GM23338 (cell line): ENCODE measurements at regions not wholly inside any gene's neighbourhood (a gene's known extent, or its start where the extent isn't known, plus 50 kb on each side); places are given as distances from the start of the nearest gene placed in this dataset.
A peak's percentile ranks its signal among the peaks of the same experiment; 100 is the strongest.

Source experiments
- ATAC-seq: fragments of 200-7000 bp; cut with Tn5 transposase; 3 replicates; pipeline ENCODE4 v1.9.1; 2020
- DNase-seq: peaks from one replicate; pipeline ENCODE4 v3.0.0-alpha.2; 2015; ENCODE audit warnings: low spot score
- H2AFZ ChIP-seq: fragments of 200-600 bp; sonication (generic); 2 replicates; pipeline ENCODE4 v1.8.0; 2016; ENCODE audit warnings: antibody characterized with exemption, mild to moderate bottlenecking, moderate library complexity
- H3F3A ChIP-seq: fragments of 200-600 bp; sonication (generic); replicated peaks from 2 replicates; pipeline ENCODE4 v1.8.0; 2017; ENCODE audit warnings: antibody characterized with exemption, mixed run types, low read depth
- H3K27ac ChIP-seq: fragments of 200-600 bp; sonication (generic); 2 replicates; pipeline ENCODE4 v1.6.1; 2016; ENCODE audit warnings: low read depth
- H3K27me3 ChIP-seq: fragments of 200-600 bp; sonication (generic); 2 replicates; pipeline ENCODE4 v1.8.0; 2016; ENCODE audit warnings: mild to moderate bottlenecking, mixed run types, moderate library complexity; ENCODE audit not compliant: insufficient read depth
- H3K36me3 ChIP-seq: fragments of 200-600 bp; sonication (generic); 2 replicates; pipeline ENCODE4 v1.8.0; 2016; ENCODE audit warnings: mild to moderate bottlenecking; ENCODE audit not compliant: insufficient read depth
- H3K4me1 ChIP-seq: fragments of 200-600 bp; sonication (generic); 2 replicates; pipeline ENCODE4 v1.8.0; 2016; ENCODE audit warnings: mild to moderate bottlenecking, moderate library complexity; ENCODE audit not compliant: insufficient read depth
- H3K4me2 ChIP-seq: fragments of 200-600 bp; sonication (generic); 2 replicates; pipeline ENCODE4 v1.7.1; 2017; ENCODE audit warnings: mixed run types
- H3K4me3 ChIP-seq: fragments of 200-600 bp; sonication (generic); 2 replicates; pipeline ENCODE4 v1.6.1; 2016; ENCODE audit warnings: mixed run types
- H3K79me2 ChIP-seq: fragments of 200-600 bp; sonication (generic); replicated peaks from 2 replicates; pipeline ENCODE4 v1.8.0; 2017; ENCODE audit warnings: mild to moderate bottlenecking; ENCODE audit not compliant: insufficient read depth
- H3K9me2 ChIP-seq: fragments of 200-600 bp; sonication (generic); 2 replicates; pipeline ENCODE4 v1.8.0; 2017; ENCODE audit not compliant: insufficient read depth
- H4K20me1 ChIP-seq: fragments of 200-600 bp; sonication (generic); replicated peaks from 2 replicates; pipeline ENCODE4 v1.8.0; 2017; ENCODE audit warnings: mild to moderate bottlenecking; ENCODE audit not compliant: insufficient read depth
- H3K27ac Mint-ChIP-seq: 2 replicates; pipeline ENCODE4 v1.8.0; 2020; ENCODE audit warnings: inconsistent platforms, mild to moderate bottlenecking, moderate library complexity, mixed read lengths
- H3K27me3 Mint-ChIP-seq: 3 replicates; pipeline ENCODE4 v1.8.0; 2022; ENCODE audit warnings: low read depth, mild to moderate bottlenecking, moderate library complexity, mixed read lengths, inconsistent platforms; ENCODE audit not compliant: insufficient read depth, poor library complexity
- H3K36me3 Mint-ChIP-seq: 3 replicates; pipeline ENCODE4 v1.8.0; 2021; ENCODE audit warnings: low read depth, mild to moderate bottlenecking, inconsistent platforms, moderate library complexity, mixed read lengths
- H3K4me1 Mint-ChIP-seq: 3 replicates; pipeline ENCODE4 v1.8.0; 2020; ENCODE audit warnings: mild to moderate bottlenecking, inconsistent platforms, mixed read lengths
- H3K4me3 Mint-ChIP-seq: 3 replicates; pipeline ENCODE4 v1.8.0; 2021; ENCODE audit warnings: moderate library complexity, mild to moderate bottlenecking, inconsistent platforms, mixed read lengths
- H3K9me3 Mint-ChIP-seq: 3 replicates; pipeline ENCODE4 v1.8.0; 2020; ENCODE audit warnings: moderate library complexity, mild to moderate bottlenecking, inconsistent platforms, mixed read lengths
- CREB1 ChIP-seq: fragments of 250-450 bp; sonication (Bioruptor Pico); IDR thresholded peaks from 2 replicates; pipeline ENCODE4 v1.5.0; 2020; ENCODE audit warnings: low read depth, mild to moderate bottlenecking, moderate library complexity
- EZH2 ChIP-seq: fragments of 200-600 bp; sonication (generic); IDR thresholded peaks from one replicate; pipeline ENCODE4 v1.8.0; 2017; ENCODE audit warnings: antibody characterized with exemption, mild to moderate bottlenecking, low read depth; ENCODE audit not compliant: unreplicated experiment
- EZH2phosphoT487 ChIP-seq: fragments of 200-600 bp; sonication (generic); IDR thresholded peaks from one replicate; pipeline ENCODE4 v1.8.1; 2018; ENCODE audit warnings: antibody characterized with exemption; ENCODE audit not compliant: unreplicated experiment
- JUNB ChIP-seq: IDR thresholded peaks from one replicate; pipeline ENCODE4 v1.6.1; 2016; ENCODE audit warnings: antibody characterized with exemption; ENCODE audit not compliant: unreplicated experiment
- POLR2AphosphoS5 ChIP-seq: IDR thresholded peaks from 2 replicates; pipeline ENCODE4 v1.6.1; 2016; ENCODE audit warnings: antibody characterized with exemption, low read depth
- STAT1 ChIP-seq: IDR thresholded peaks from one replicate; pipeline ENCODE4 v1.6.1; 2016; ENCODE audit warnings: antibody characterized with exemption; ENCODE audit not compliant: unreplicated experiment
- ZNF114 ChIP-seq: fragments of 250-450 bp; sonication (Bioruptor Pico); IDR thresholded peaks from 2 replicates; pipeline ENCODE4 v1.5.0; 2020; ENCODE audit warnings: mild to moderate bottlenecking, moderate library complexity
- ZNF331 ChIP-seq: fragments of 250-450 bp; sonication (Bioruptor Pico); IDR thresholded peaks from 2 replicates; pipeline ENCODE4 v1.5.0; 2020; ENCODE audit warnings: low read depth, mild to moderate bottlenecking, moderate library complexity
- TF ChIP-seq, protein P1 (sequence below), 2 experiments: fragments of 200-600 bp in 1 of 2; sonication (generic) in 1 of 2; conservative IDR thresholded peaks; 2 replicates each; pipeline versions ENCODE4 v1.5.1 to v1.6.1; 2016 to 2017; ENCODE audit warnings: antibody characterized with exemption in 2 of 2, low read depth in 2 of 2, mild to moderate bottlenecking in 2 of 2, moderate library complexity in 1 of 2
- TF ChIP-seq, protein P2 (sequence below): IDR thresholded peaks from 2 replicates; pipeline ENCODE4 v1.6.1; 2016; ENCODE audit warnings: antibody characterized with exemption
- TF ChIP-seq, protein P3 (sequence below): IDR thresholded peaks from one replicate; pipeline ENCODE4 v1.6.1; 2018; ENCODE audit warnings: antibody characterized with exemption; ENCODE audit not compliant: unreplicated experiment

DNA sequence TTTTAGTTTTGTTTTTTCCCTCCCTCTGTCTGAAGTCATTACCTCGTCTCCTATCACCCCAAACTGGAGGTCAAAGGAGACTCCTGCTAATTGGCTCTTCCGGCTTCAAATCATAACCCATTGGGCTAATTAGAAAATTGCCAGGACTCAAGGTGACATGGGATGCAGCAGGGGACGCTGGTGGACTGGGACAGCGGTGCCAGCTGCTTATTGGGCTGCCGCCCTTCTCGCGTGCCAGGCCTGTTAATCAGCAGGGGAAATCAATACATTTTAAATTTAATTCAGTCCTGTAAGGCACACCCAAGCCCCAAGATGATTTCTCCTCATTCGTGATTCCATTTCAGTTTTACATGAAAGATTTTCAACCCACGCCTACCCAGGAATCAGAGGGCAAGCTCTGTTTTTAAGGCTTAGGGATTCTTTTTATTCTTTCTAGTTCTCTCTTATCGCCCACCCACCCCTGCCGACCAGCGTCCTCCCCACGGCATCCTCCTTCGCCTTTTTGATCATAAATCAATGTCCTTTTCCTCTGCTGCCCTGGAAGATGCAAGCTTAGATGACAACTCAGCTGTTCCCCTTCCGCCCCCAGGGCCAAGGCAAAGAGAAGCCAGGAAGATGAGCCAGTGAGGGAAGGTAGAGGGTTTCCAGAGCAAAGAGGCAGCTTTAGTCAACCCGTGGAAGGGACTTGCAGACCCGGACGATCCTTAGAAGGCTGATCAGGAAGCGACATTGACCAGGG is 329.6 kb downstream of the UACA start:
- H3K27ac ChIP-seq, result no peak overlapping the region
- H3K36me3 ChIP-seq, result no peaks in the 10 kb centered on the region
- 0 out of 2 replicates have a peak, but pooled peaks cover 6% of the 10 kb centered on the region for H3K9me2 ChIP-seq
- DNase-seq (no peak), ATAC-seq (no peak)
- H3K4me2 ChIP-seq, result 0 out of 2 replicates have a peak overlapping the region, but pooled peaks have one; percentile 55
- TF ChIP-seq STAT1, result no peak
- no peak for TF ChIP-seq ZNF114 (CRISPR knock-in tag)
- TF ChIP-seq JUNB, result no peak
- TF ChIP-seq, protein P1, sequence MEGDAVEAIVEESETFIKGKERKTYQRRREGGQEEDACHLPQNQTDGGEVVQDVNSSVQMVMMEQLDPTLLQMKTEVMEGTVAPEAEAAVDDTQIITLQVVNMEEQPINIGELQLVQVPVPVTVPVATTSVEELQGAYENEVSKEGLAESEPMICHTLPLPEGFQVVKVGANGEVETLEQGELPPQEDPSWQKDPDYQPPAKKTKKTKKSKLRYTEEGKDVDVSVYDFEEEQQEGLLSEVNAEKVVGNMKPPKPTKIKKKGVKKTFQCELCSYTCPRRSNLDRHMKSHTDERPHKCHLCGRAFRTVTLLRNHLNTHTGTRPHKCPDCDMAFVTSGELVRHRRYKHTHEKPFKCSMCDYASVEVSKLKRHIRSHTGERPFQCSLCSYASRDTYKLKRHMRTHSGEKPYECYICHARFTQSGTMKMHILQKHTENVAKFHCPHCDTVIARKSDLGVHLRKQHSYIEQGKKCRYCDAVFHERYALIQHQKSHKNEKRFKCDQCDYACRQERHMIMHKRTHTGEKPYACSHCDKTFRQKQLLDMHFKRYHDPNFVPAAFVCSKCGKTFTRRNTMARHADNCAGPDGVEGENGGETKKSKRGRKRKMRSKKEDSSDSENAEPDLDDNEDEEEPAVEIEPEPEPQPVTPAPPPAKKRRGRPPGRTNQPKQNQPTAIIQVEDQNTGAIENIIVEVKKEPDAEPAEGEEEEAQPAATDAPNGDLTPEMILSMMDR (conservative IDR thresholded peaks at IDR 0.05; ENCODE audit: low read depth in 2 of 2), result peak in 1 of 2 experiments; percentile 26; a peak in 1 of 4 replicates
- TF ChIP-seq CREB1 (CRISPR knock-in tag), result no peak
- TF ChIP-seq, protein P2, sequence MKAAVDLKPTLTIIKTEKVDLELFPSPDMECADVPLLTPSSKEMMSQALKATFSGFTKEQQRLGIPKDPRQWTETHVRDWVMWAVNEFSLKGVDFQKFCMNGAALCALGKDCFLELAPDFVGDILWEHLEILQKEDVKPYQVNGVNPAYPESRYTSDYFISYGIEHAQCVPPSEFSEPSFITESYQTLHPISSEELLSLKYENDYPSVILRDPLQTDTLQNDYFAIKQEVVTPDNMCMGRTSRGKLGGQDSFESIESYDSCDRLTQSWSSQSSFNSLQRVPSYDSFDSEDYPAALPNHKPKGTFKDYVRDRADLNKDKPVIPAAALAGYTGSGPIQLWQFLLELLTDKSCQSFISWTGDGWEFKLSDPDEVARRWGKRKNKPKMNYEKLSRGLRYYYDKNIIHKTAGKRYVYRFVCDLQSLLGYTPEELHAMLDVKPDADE, result no peak
- no peak for TF ChIP-seq EZH2
- no peak overlapping the region for H3K4me3 Mint-ChIP-seq
- H3K27me3 Mint-ChIP-seq, result peaks cover 14% of the 10 kb centered on the region
- no peak overlapping the region for H3K4me3 ChIP-seq
- H3K79me2 ChIP-seq, result no peaks in the 10 kb centered on the region
- H4K20me1 ChIP-seq, result no peaks in the 10 kb centered on the region
- no peaks in the 10 kb centered on the region; the same call in 1 of the 2 replicates for H3K4me1 ChIP-seq
- H3K27ac Mint-ChIP-seq, result no peak overlapping the region
- no peaks in the 10 kb centered on the region for H3K36me3 Mint-ChIP-seq
- H3K27me3 ChIP-seq, result no peaks in the 10 kb centered on the region
- no peaks in the 10 kb centered on the region for H3F3A ChIP-seq
- H3K9me3 Mint-ChIP-seq, result peaks cover 6% of the 10 kb centered on the region; the same call in 2 of the 3 replicates
- H2AFZ ChIP-seq, result 0 out of 2 replicates have a peak overlapping the region, but pooled peaks have one; percentile 47
- peaks cover 16% of the 10 kb centered on the region for H3K4me1 Mint-ChIP-seq

DNA sequence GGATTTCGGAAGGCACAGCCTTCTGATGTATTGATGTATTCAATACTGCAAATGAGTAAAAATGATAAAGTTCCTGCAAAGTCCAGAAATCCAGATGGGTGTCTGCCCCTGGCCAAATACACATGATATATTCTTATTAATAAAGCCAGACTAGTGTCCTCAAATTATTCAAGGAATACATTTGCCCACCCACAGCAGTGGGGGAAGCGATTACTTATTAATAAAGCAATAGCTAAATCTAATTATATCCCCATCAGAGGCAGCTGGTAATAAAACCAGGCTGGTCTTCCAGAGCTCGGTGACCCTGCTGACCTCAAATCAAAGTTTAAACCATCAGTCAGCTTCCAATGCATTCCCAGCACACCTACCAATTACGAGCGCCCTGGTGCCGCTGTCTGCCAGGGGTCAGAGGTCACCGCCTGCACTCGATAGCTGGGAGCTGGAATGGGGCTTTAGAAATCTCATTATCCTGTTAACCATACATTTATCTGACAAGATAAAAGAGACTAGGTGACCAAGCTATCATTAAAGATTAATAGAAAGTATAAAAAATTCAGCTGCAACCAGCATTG is 330.3 kb downstream of the UACA start:
- H3K4me1 Mint-ChIP-seq, result peaks cover 16% of the 10 kb centered on the region
- Histone ChIP-seq H3K27ac (no peak overlapping the region), H3K9me2 (0 out of 2 replicates have a peak, but pooled peaks cover 6% of the 10 kb centered on the region), H3K79me2 (no peaks in the 10 kb centered on the region), H3K4me1 (no peaks in the 10 kb centered on the region; the same call in 1 of the 2 replicates), H4K20me1 (no peaks in the 10 kb centered on the region), H3K27me3 (no peaks in the 10 kb centered on the region), H2AFZ (no peak overlapping the region), H3F3A (no peaks in the 10 kb centered on the region), H3K36me3 (no peaks in the 10 kb centered on the region), H3K4me3 (no peak overlapping the region), H3K4me2 (no peak overlapping the region)
- no peak for DNase-seq
- H3K27me3 Mint-ChIP-seq, result peaks cover 14% of the 10 kb centered on the region
- no peak overlapping the region for H3K4me3 Mint-ChIP-seq
- H3K27ac Mint-ChIP-seq, result no peak overlapping the region
- H3K36me3 Mint-ChIP-seq, result peaks cover 5% of the 10 kb centered on the region; the same call in 1 of the 3 replicates
- ATAC-seq, result no peak
- peaks cover 13% of the 10 kb centered on the region; the same call in 2 of the 3 replicates for H3K9me3 Mint-ChIP-seq
- no peak for TF ChIP-seq ZNF114 (CRISPR knock-in tag)
- no peak for TF ChIP-seq ZNF331 (CRISPR knock-in tag)
- TF ChIP-seq EZH2phosphoT487, result no peak
- no peak for TF ChIP-seq CREB1 (CRISPR knock-in tag)
- TF ChIP-seq, protein P3, sequence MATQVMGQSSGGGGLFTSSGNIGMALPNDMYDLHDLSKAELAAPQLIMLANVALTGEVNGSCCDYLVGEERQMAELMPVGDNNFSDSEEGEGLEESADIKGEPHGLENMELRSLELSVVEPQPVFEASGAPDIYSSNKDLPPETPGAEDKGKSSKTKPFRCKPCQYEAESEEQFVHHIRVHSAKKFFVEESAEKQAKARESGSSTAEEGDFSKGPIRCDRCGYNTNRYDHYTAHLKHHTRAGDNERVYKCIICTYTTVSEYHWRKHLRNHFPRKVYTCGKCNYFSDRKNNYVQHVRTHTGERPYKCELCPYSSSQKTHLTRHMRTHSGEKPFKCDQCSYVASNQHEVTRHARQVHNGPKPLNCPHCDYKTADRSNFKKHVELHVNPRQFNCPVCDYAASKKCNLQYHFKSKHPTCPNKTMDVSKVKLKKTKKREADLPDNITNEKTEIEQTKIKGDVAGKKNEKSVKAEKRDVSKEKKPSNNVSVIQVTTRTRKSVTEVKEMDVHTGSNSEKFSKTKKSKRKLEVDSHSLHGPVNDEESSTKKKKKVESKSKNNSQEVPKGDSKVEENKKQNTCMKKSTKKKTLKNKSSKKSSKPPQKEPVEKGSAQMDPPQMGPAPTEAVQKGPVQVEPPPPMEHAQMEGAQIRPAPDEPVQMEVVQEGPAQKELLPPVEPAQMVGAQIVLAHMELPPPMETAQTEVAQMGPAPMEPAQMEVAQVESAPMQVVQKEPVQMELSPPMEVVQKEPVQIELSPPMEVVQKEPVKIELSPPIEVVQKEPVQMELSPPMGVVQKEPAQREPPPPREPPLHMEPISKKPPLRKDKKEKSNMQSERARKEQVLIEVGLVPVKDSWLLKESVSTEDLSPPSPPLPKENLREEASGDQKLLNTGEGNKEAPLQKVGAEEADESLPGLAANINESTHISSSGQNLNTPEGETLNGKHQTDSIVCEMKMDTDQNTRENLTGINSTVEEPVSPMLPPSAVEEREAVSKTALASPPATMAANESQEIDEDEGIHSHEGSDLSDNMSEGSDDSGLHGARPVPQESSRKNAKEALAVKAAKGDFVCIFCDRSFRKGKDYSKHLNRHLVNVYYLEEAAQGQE, result no peak
- TF ChIP-seq, protein P1 (conservative IDR thresholded peaks at IDR 0.05; ENCODE audit: low read depth in 2 of 2), result no peak
- TF ChIP-seq POLR2AphosphoS5, result no peak
